Mucosa of stomach (tissue), 1 donor: ENCODE measurements at regions not wholly inside any gene's neighbourhood (a gene's known extent, or its start where the extent isn't known, plus 50 kb on each side); places are given as distances from the start of the nearest gene placed in this dataset.

Experiments used
- H3K27me3 ChIP-seq: one replicate; pipeline ENCODE4 v1.7.0; 2013; ENCODE audit warnings: mild to moderate bottlenecking, low read length; ENCODE audit not compliant: control insufficient read depth, insufficient read depth
- H3K36me3 ChIP-seq: one replicate; pipeline ENCODE4 v1.7.0; 2013; ENCODE audit warnings: low read length; ENCODE audit not compliant: control insufficient read depth, insufficient read depth
- H3K4me1 ChIP-seq: one replicate; pipeline ENCODE4 v1.7.0; 2013; ENCODE audit warnings: mild to moderate bottlenecking, low read length; ENCODE audit not compliant: control insufficient read depth, insufficient read depth
- H3K4me3 ChIP-seq: one replicate; pipeline ENCODE4 v1.7.0; 2013; ENCODE audit warnings: low read length
- H3K9ac ChIP-seq: one replicate; pipeline ENCODE4 v1.7.0; 2013; ENCODE audit warnings: mild to moderate bottlenecking, low read length, moderate library complexity
- H3K9me3 ChIP-seq: one replicate; pipeline ENCODE4 v1.7.0; 2013; ENCODE audit warnings: mild to moderate bottlenecking, low read length, moderate library complexity; ENCODE audit not compliant: control insufficient read depth
- donor health status: Pancreatic carcinoma.

GRCh38 chr10:106167946-106168345 is 996.6 kb downstream of the SORCS1 start:
- Histone ChIP-seq H3K27me3 (no peaks in the 10 kb centered on the region), H3K36me3 (no peaks in the 10 kb centered on the region), H3K9me3 (no peaks in the 10 kb centered on the region), H3K4me3 (no peak overlapping the region), H3K9ac (no peak overlapping the region), H3K4me1 (no peaks in the 10 kb centered on the region)

GRCh38 chr10:106158241-106158640 is 1006.3 kb downstream of the SORCS1 start:
- no peak overlapping the region for H3K9ac ChIP-seq
- H3K4me1 ChIP-seq, result no peaks in the 10 kb centered on the region
- no peaks in the 10 kb centered on the region for H3K9me3 ChIP-seq
- no peak overlapping the region for H3K4me3 ChIP-seq
- no peaks in the 10 kb centered on the region for H3K36me3 ChIP-seq
- no peaks in the 10 kb centered on the region for H3K27me3 ChIP-seq

GRCh38 chr10:106147021-106147420 is 1017.5 kb downstream of the SORCS1 start:
- Histone ChIP-seq H3K4me1 (no peaks in the 10 kb centered on the region), H3K27me3 (no peaks in the 10 kb centered on the region), H3K36me3 (no peaks in the 10 kb centered on the region), H3K9me3 (no peaks in the 10 kb centered on the region), H3K4me3 (no peak overlapping the region), H3K9ac (no peak overlapping the region)

GRCh38 chr10:106139915-106140314 is 1024.6 kb downstream of the SORCS1 start:
- H3K27me3 ChIP-seq, result no peaks in the 10 kb centered on the region
- no peaks in the 10 kb centered on the region for H3K9me3 ChIP-seq
- H3K9ac ChIP-seq, result no peak overlapping the region
- no peaks in the 10 kb centered on the region for H3K4me1 ChIP-seq
- no peaks in the 10 kb centered on the region for H3K36me3 ChIP-seq
- H3K4me3 ChIP-seq, result no peak overlapping the region

GRCh38 chr10:106136175-106136574 is 1028.3 kb downstream of the SORCS1 start:
- Histone ChIP-seq H3K27me3 (no peaks in the 10 kb centered on the region), H3K9ac (no peak overlapping the region), H3K4me1 (no peaks in the 10 kb centered on the region), H3K9me3 (no peaks in the 10 kb centered on the region), H3K36me3 (no peaks in the 10 kb centered on the region), H3K4me3 (no peak overlapping the region)

- Histone ChIP-seq H3K27me3 (no peaks in the 10 kb centered on the region), H3K4me3 (no peak overlapping the region), H3K4me1 (no peaks in the 10 kb centered on the region), H3K36me3 (no peaks in the 10 kb centered on the region), H3K9ac (no peak overlapping the region), H3K9me3 (no peaks in the 10 kb centered on the region)
These were observed 1030.0 kb downstream of the SORCS1 start for GRCh38 chr10:106134326-106135000.

- Histone ChIP-seq H3K27me3 (no peaks in the 10 kb centered on the region), H3K9me3 (no peaks in the 10 kb centered on the region), H3K4me1 (no peaks in the 10 kb centered on the region), H3K4me3 (no peak overlapping the region), H3K9ac (no peak overlapping the region), H3K36me3 (no peaks in the 10 kb centered on the region)
These were observed 1031.1 kb downstream of the SORCS1 start for GRCh38 chr10:106133451-106133850.

- Histone ChIP-seq H3K36me3 (no peaks in the 10 kb centered on the region), H3K27me3 (no peaks in the 10 kb centered on the region), H3K4me3 (no peak overlapping the region), H3K9ac (no peak overlapping the region), H3K9me3 (no peaks in the 10 kb centered on the region), H3K4me1 (no peaks in the 10 kb centered on the region)
These were observed 1031.5 kb downstream of the SORCS1 start for GRCh38 chr10:106132956-106133355.

GRCh38 chr10:106114656-106115186 is 1049.8 kb downstream of the SORCS1 start:
- no peaks in the 10 kb centered on the region for H3K27me3 ChIP-seq
- no peak overlapping the region for H3K4me3 ChIP-seq
- no peaks in the 10 kb centered on the region for H3K36me3 ChIP-seq
- H3K9ac ChIP-seq, result no peak overlapping the region
- no peaks in the 10 kb centered on the region for H3K9me3 ChIP-seq
- no peaks in the 10 kb centered on the region for H3K4me1 ChIP-seq

GRCh38 chr10:106111246-106111645 is 1053.3 kb downstream of the SORCS1 start:
- H3K9me3 ChIP-seq, result no peaks in the 10 kb centered on the region
- H3K9ac ChIP-seq, result no peak overlapping the region
- no peaks in the 10 kb centered on the region for H3K27me3 ChIP-seq
- H3K36me3 ChIP-seq, result no peaks in the 10 kb centered on the region
- no peak overlapping the region for H3K4me3 ChIP-seq
- no peaks in the 10 kb centered on the region for H3K4me1 ChIP-seq

- Histone ChIP-seq H3K9me3 (no peaks in the 10 kb centered on the region), H3K4me3 (no peak overlapping the region), H3K27me3 (no peaks in the 10 kb centered on the region), H3K4me1 (no peaks in the 10 kb centered on the region), H3K9ac (no peak overlapping the region), H3K36me3 (no peaks in the 10 kb centered on the region)
These were observed 1056.8 kb downstream of the SORCS1 start for GRCh38 chr10:106107706-106108105.

- no peaks in the 10 kb centered on the region for H3K36me3 ChIP-seq
- H3K9ac ChIP-seq, result no peak overlapping the region
- no peaks in the 10 kb centered on the region for H3K9me3 ChIP-seq
- no peak overlapping the region for H3K4me3 ChIP-seq
- no peaks in the 10 kb centered on the region for H3K4me1 ChIP-seq
- H3K27me3 ChIP-seq, result no peaks in the 10 kb centered on the region
These were observed 1058.4 kb downstream of the SORCS1 start for GRCh38 chr10:106106114-106106513.

- Histone ChIP-seq H3K9ac (no peak overlapping the region), H3K9me3 (no peaks in the 10 kb centered on the region), H3K4me3 (no peak overlapping the region), H3K27me3 (no peaks in the 10 kb centered on the region), H3K36me3 (no peaks in the 10 kb centered on the region), H3K4me1 (no peaks in the 10 kb centered on the region)
These were observed 1074.7 kb downstream of the SORCS1 start for GRCh38 chr10:106089855-106090254.
